ENCODE measurements at regions not wholly inside any gene's neighbourhood (a gene's known extent, or its start where the extent isn't known, plus 50 kb on each side); places are given as distances from the start of the nearest gene placed in this dataset.
"Not testable (repeated sequence)": the region's sequence is repeated elsewhere in the genome, so short reads cannot be mapped to it uniquely, and the experiment has no call there.

DNA sequence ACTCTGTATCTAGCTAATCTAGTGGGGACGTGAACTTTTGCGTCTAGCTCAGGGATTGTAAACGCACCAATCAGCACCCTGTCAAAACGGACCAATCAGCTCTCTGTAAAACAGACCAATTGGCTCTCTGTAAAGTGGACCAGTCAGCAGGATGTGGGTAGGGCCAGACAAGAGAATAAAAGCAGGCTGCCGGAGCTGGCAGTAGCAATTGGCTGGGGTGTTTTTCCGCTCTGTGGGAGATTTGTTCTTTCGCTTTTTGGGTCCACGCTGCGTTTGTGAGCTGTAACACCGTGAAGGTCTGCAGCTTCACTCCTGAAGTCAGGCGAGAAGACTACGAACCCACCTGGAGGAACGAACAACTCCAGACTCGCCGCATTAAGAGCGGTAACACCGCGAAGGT, 76.5 kb downstream of the SPRING1 start:
- H3K27ac ChIP-seq = no peak overlapping the region
- TF ChIP-seq CTCF (conservative IDR thresholded peaks at IDR 0.05) (no peak), ZFX (IDR thresholded peaks at IDR 0.05) (no peak)

DNA sequence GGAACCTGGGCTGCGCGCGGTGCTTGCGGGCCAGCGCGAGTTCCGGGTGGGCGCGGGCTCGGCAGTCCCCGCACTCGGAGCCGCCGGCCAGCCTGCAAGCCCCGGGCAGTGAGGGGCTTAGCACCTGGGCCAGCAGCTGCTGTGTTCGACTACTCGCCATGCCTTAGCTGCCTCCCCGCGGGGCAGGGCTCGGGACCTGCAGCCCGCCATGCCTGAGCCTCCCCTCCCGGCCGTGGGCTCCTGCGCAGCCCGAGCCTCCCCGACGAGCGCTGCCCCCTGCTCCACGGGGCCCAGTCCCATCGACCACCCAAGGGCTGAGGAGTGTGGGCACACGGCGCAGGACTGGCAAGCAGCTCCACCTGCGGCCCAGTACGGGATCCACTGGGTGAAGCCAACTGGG, 77.1 kb downstream of the SPRING1 start:
- H3K27ac ChIP-seq = not testable (repeated sequence)

GRCh38 chr12:116659771-116660481, 77.9 kb downstream of the SPRING1 start:
- TF ChIP-seq CTCF (conservative IDR thresholded peaks at IDR 0.05) = no peak
- TF ChIP-seq ZFX (IDR thresholded peaks at IDR 0.05) = no peak
- no peak overlapping the region; the same call in 1 of the 2 replicates for H3K27ac ChIP-seq

DNA sequence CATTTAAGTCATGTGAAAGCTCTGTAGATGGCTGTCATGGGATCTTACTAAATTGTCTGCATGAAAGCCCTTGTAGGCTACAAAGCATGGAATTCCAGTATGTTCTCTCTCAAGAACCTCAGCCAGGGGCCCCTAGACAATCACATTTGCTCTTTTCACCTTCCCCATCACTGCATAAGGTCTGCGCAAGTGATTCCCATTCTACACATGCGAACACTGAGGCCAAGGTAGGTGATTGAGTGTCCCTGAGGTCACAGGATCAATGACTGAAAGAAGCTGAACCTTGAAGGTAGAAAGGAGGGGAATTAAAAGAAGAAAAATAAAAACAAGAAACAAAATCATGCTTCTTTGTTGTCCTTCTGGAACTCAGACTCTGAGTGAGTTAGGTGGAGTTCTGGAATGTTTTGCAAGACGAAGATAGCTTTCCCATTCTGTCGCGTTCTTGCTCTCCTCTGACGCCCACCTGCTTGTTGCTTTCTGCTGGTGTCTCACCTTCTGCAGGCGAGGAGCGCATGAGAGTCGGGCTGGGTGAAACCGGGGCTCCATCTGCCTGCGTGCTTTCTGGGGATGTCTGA, 79.9 kb downstream of the SPRING1 start:
- peak overlapping the region; percentile 46 for H3K27ac ChIP-seq
- TF ChIP-seq CTCF (conservative IDR thresholded peaks at IDR 0.05) (no peak), ZFX (IDR thresholded peaks at IDR 0.05) (no peak)

DNA sequence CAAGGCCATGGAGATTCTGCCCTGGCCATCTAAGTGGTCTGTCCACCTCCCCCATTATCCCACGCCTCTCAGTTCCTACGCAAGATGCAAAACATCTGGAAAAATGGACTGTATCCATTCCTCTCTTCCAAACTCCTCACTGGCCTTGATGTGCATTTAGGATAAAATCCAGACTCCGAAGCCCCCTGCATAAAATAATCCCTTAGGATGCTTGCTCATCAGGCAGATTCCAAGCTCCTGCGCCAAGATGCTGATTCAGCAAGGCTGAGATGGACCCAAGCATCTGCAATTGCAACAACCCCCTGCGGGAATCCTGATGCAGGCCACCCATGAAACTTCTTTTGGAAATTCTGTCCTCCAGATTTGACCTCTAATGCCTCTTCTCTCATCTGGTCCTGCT, 81.6 kb downstream of the SPRING1 start:
- TF ChIP-seq ZFX (IDR thresholded peaks at IDR 0.05) (no peak), CTCF (conservative IDR thresholded peaks at IDR 0.05) (no peak)
- H3K27ac ChIP-seq = no peak overlapping the region

DNA sequence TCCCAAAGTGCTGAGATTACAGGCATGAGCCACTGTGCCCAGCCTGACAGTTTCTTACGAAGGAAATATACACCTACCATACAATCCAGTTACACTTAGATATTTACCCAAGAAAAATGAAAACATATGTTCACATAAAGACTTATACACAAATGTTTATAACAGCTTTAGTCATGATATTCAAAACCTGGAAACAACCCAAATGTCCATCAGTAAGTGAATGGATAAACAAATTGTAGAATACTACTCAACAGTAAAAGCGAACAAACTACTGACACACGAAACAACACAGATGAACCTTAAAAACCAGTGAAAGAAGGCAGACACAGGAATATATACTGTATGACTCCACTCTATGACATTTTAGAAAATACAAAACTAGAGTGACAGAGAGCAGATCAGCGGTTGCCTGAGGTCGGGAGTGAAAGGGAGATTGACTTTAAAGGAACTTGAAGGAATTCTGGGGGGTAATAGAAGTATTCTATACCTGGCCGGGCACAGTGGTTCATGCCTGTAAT, 83.6 kb downstream of the SPRING1 start:
- H3K27ac ChIP-seq = no peak overlapping the region
- TF ChIP-seq ZFX (IDR thresholded peaks at IDR 0.05) (no peak), CTCF (conservative IDR thresholded peaks at IDR 0.05) (no peak)

GRCh38 chr12:116651089-116651488, 86.8 kb downstream of the SPRING1 start:
- TF ChIP-seq ZFX (IDR thresholded peaks at IDR 0.05) (no peak), CTCF (conservative IDR thresholded peaks at IDR 0.05) (no peak)
- H3K27ac ChIP-seq = no peak overlapping the region

Measured in C4-2B (cell line).